ENCODE measurements at regions not wholly inside any gene's neighbourhood (a gene's known extent, or its start where the extent isn't known, plus 50 kb on each side); places are given as distances from the start of the nearest gene placed in this dataset.

DNA sequence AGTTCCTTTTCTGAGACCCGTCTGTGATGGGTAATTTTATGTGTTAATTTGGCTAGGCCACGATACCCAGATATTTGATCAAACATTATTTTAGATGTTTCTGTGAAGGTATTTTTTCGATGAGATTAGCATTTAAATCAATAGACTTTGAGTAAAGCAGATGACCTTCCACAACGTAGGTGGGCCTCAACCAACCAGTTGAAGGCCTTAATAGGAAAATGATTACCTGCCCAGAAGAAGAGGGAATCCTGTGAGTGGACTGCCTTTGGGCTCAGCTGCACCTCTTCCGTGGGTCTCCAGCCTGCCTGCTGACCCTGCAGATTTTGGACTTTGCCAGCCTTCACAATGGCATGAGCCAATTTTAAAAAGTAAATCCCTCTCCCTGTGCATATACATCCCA lies 61.6 kb upstream of the WSB1 start:
- no peaks in the 10 kb centered on the region for H3K36me3 ChIP-seq (ENCODE audit: control insufficient read depth, insufficient read depth, low read length)
- H3K27ac Mint-ChIP-seq = no peak overlapping the region

GRCh38 chr17:27233059-27233458 lies 60.9 kb upstream of the WSB1 start:
- no peaks in the 10 kb centered on the region for H3K9me3 Mint-ChIP-seq
- H3K27ac ChIP-seq (ENCODE audit: insufficient read depth, low read length, poor library complexity, severe bottlenecking) = no peak overlapping the region
- H3K36me3 Mint-ChIP-seq = no peaks in the 10 kb centered on the region
- H3K9me3 ChIP-seq (ENCODE audit: control insufficient read depth in 2 of 2, low read length in 2 of 2) = no peaks in the 10 kb centered on the region
- H3K27me3 Mint-ChIP-seq = peaks cover 5% of the 10 kb centered on the region
- DNase-seq (no peak), ATAC-seq (ENCODE audit: low read depth in 2 of 2) (no peak)
- no peak overlapping the region for H3K27ac Mint-ChIP-seq
- peaks cover 0 to 6% (median 2%) of the 10 kb centered on the region in 4 donors for H3K4me1 Mint-ChIP-seq
- H3K27me3 ChIP-seq (ENCODE audit: control insufficient read depth, insufficient read depth, low read length) = no peaks in the 10 kb centered on the region
- no peak overlapping the region for H3K4me3 Mint-ChIP-seq
- H3K4me1 ChIP-seq (ENCODE audit: control insufficient read depth, insufficient read depth, low read length, poor library complexity, severe bottlenecking) = no peaks in the 10 kb centered on the region
- H3K36me3 ChIP-seq (ENCODE audit: control insufficient read depth, insufficient read depth, low read length) = no peaks in the 10 kb centered on the region
- no peak overlapping the region for H3K4me3 ChIP-seq (ENCODE audit: low read depth, low read length)

More for the DNA sequence above, 61.6 kb upstream of the WSB1 start:
- no peak for DNase-seq
- Mint-ChIP-seq H3K27me3 (peaks cover 5% of the 10 kb centered on the region), H3K4me3 (no peak overlapping the region), H3K36me3 (no peaks in the 10 kb centered on the region), H3K4me1 (peaks cover 0 to 6% (median 2%) of the 10 kb centered on the region in 4 donors), H3K9me3 (no peaks in the 10 kb centered on the region)
- Histone ChIP-seq H3K9me3 (ENCODE audit: control insufficient read depth in 2 of 2, low read length in 2 of 2) (no peaks in the 10 kb centered on the region), H3K4me3 (ENCODE audit: low read depth, low read length) (no peak overlapping the region), H3K27me3 (ENCODE audit: control insufficient read depth, insufficient read depth, low read length) (no peaks in the 10 kb centered on the region), H3K4me1 (ENCODE audit: control insufficient read depth, insufficient read depth, low read length, poor library complexity, severe bottlenecking) (no peaks in the 10 kb centered on the region), H3K27ac (ENCODE audit: insufficient read depth, low read length, poor library complexity, severe bottlenecking) (no peak overlapping the region)
- no peak for ATAC-seq (ENCODE audit: low read depth in 2 of 2)

- no peaks in the 10 kb centered on the region for H3K36me3 ChIP-seq (ENCODE audit: control insufficient read depth, insufficient read depth, low read length)
- no peaks in the 10 kb centered on the region for H3K27me3 ChIP-seq (ENCODE audit: control insufficient read depth, insufficient read depth, low read length)
- H3K27ac Mint-ChIP-seq = no peak overlapping the region
- DNase-seq (no peak), ATAC-seq (ENCODE audit: low read depth in 2 of 2) (no peak)
- no peak overlapping the region for H3K4me3 Mint-ChIP-seq
- H3K27me3 Mint-ChIP-seq = peaks cover 5% of the 10 kb centered on the region
- no peak overlapping the region for H3K27ac ChIP-seq (ENCODE audit: insufficient read depth, low read length, poor library complexity, severe bottlenecking)
- H3K36me3 Mint-ChIP-seq = no peaks in the 10 kb centered on the region
- peaks cover 0 to 11% (median 3%) of the 10 kb centered on the region in 4 donors for H3K4me1 Mint-ChIP-seq
- H3K9me3 Mint-ChIP-seq = no peaks in the 10 kb centered on the region
- H3K4me3 ChIP-seq (ENCODE audit: low read depth, low read length) = no peak overlapping the region
- no peaks in the 10 kb centered on the region for H3K4me1 ChIP-seq (ENCODE audit: control insufficient read depth, insufficient read depth, low read length, poor library complexity, severe bottlenecking)
- H3K9me3 ChIP-seq (ENCODE audit: control insufficient read depth in 2 of 2, low read length in 2 of 2) = no peaks in the 10 kb centered on the region
These were observed 60.1 kb upstream of the WSB1 start for GRCh38 chr17:27233776-27234175.

DNA sequence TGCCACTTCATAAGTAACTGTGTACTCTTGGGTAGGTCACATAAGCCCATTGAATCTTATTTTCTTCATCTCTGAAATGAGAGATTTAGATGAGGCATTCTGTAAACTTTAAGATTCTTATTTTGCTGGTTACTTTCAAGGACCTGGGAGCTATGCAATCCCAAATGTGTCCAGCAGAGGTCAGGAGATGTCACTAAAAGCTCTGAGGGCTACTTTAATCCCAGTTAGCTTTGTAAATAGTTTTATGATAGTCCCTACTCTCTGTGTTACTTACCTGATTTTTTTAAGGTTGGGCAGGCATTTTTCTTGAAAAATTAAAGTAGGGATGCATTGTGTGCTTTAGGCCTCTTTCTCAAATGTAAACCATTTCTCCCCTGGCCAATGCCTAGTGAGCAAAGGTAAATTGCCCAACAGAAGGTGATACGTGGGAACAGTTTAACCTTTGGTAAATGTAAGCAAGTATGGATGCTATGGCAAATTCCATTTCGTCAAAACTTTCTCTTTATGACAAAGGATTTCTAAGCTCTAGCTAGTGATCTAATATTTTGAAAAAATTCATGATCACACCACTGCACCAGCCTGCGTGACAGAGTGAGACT lies 57.1 kb upstream of the WSB1 start:
- Mint-ChIP-seq H3K4me1 (peaks cover 0 to 22% (median 6%) of the 10 kb centered on the region in 4 donors), H3K27ac (no peak overlapping the region), H3K4me3 (no peak overlapping the region), H3K9me3 (no peaks in the 10 kb centered on the region), H3K36me3 (no peaks in the 10 kb centered on the region), H3K27me3 (peaks cover 5% of the 10 kb centered on the region)
- Histone ChIP-seq H3K9me3 (ENCODE audit: control insufficient read depth in 2 of 2, low read length in 2 of 2) (no peaks in the 10 kb centered on the region), H3K4me1 (ENCODE audit: control insufficient read depth, insufficient read depth, low read length, poor library complexity, severe bottlenecking) (no peaks in the 10 kb centered on the region), H3K4me3 (ENCODE audit: low read depth, low read length) (no peak overlapping the region), H3K27ac (ENCODE audit: insufficient read depth, low read length, poor library complexity, severe bottlenecking) (no peak overlapping the region), H3K36me3 (ENCODE audit: control insufficient read depth, insufficient read depth, low read length) (no peaks in the 10 kb centered on the region), H3K27me3 (ENCODE audit: control insufficient read depth, insufficient read depth, low read length) (no peaks in the 10 kb centered on the region)
- DNase-seq (peak; percentile 58 to 82 (median 69)), ATAC-seq (ENCODE audit: low read depth in 2 of 2) (peak; percentile 70 to 80)

- no peak overlapping the region for H3K4me3 Mint-ChIP-seq
- peaks cover 5% of the 10 kb centered on the region for H3K27me3 Mint-ChIP-seq
- peak overlapping the region in 1 of 3 donors; percentile 23 for H3K27ac Mint-ChIP-seq
These were observed 56.0 kb upstream of the WSB1 start for GRCh38 chr17:27237890-27238289.

GRCh38 chr17:27239046-27239445 lies 54.9 kb upstream of the WSB1 start:
- Histone ChIP-seq H3K27me3 (ENCODE audit: control insufficient read depth, insufficient read depth, low read length) (no peaks in the 10 kb centered on the region), H3K9me3 (ENCODE audit: control insufficient read depth in 2 of 2, low read length in 2 of 2) (no peaks in the 10 kb centered on the region), H3K27ac (ENCODE audit: insufficient read depth, low read length, poor library complexity, severe bottlenecking) (no peak overlapping the region), H3K4me3 (ENCODE audit: low read depth, low read length) (no peak overlapping the region), H3K4me1 (ENCODE audit: control insufficient read depth, insufficient read depth, low read length, poor library complexity, severe bottlenecking) (no peaks in the 10 kb centered on the region), H3K36me3 (ENCODE audit: control insufficient read depth, insufficient read depth, low read length) (no peaks in the 10 kb centered on the region)
- ATAC-seq (ENCODE audit: low read depth in 2 of 2) (no peak), DNase-seq (peak in 1 of 3 donors; percentile 45)
- Mint-ChIP-seq H3K27ac (peak overlapping the region in 1 of 3 donors; percentile 79), H3K9me3 (no peaks in the 10 kb centered on the region), H3K4me3 (no peak overlapping the region), H3K27me3 (no peaks in the 10 kb centered on the region), H3K36me3 (no peaks in the 10 kb centered on the region), H3K4me1 (peaks cover 0 to 22% (median 6%) of the 10 kb centered on the region in 4 donors)

More at GRCh38 chr17:27237890-27238289, 56.0 kb upstream of the WSB1 start:
- H3K9me3 ChIP-seq (ENCODE audit: control insufficient read depth in 2 of 2, low read length in 2 of 2) = no peaks in the 10 kb centered on the region
- DNase-seq (no peak), ATAC-seq (ENCODE audit: low read depth in 2 of 2) (no peak)
- Mint-ChIP-seq H3K9me3 (no peaks in the 10 kb centered on the region), H3K4me1 (peaks cover 0 to 22% (median 6%) of the 10 kb centered on the region in 4 donors), H3K36me3 (no peaks in the 10 kb centered on the region)
- H3K36me3 ChIP-seq (ENCODE audit: control insufficient read depth, insufficient read depth, low read length) = no peaks in the 10 kb centered on the region
- no peaks in the 10 kb centered on the region for H3K27me3 ChIP-seq (ENCODE audit: control insufficient read depth, insufficient read depth, low read length)
- H3K4me1 ChIP-seq (ENCODE audit: control insufficient read depth, insufficient read depth, low read length, poor library complexity, severe bottlenecking) = no peaks in the 10 kb centered on the region
- H3K4me3 ChIP-seq (ENCODE audit: low read depth, low read length) = no peak overlapping the region
- H3K27ac ChIP-seq (ENCODE audit: insufficient read depth, low read length, poor library complexity, severe bottlenecking) = no peak overlapping the region

DNA sequence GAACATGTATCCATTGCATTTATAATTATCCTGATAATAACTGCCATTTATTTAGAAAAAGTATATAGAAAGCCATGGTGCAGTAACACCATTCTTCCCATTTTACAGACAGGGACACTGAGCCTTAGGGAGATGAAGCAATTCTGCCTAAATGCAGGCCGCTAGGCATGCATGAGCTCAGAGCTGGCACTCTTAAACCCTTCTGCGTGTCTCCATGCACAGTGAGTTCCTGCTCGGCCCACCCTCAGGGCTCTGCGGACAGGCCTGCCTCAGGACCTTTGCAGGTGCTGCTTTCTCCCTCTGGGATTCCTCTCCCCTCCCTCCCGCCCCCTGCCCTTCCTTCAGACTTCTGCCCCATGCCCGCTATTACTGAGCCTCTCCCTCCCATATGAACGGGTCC lies 54.3 kb upstream of the WSB1 start:
- Mint-ChIP-seq H3K4me1 (peaks cover 0 to 22% (median 6%) of the 10 kb centered on the region in 4 donors), H3K36me3 (no peaks in the 10 kb centered on the region), H3K27me3 (no peaks in the 10 kb centered on the region), H3K4me3 (no peak overlapping the region), H3K9me3 (no peaks in the 10 kb centered on the region), H3K27ac (no peak overlapping the region)
- no peaks in the 10 kb centered on the region for H3K9me3 ChIP-seq (ENCODE audit: control insufficient read depth in 2 of 2, low read length in 2 of 2)
- H3K4me3 ChIP-seq (ENCODE audit: low read depth, low read length) = no peak overlapping the region
- H3K4me1 ChIP-seq (ENCODE audit: control insufficient read depth, insufficient read depth, low read length, poor library complexity, severe bottlenecking) = no peaks in the 10 kb centered on the region
- ATAC-seq (ENCODE audit: low read depth in 2 of 2) = no peak
- no peak for DNase-seq
- H3K27me3 ChIP-seq (ENCODE audit: control insufficient read depth, insufficient read depth, low read length) = no peaks in the 10 kb centered on the region
- no peaks in the 10 kb centered on the region for H3K36me3 ChIP-seq (ENCODE audit: control insufficient read depth, insufficient read depth, low read length)
- H3K27ac ChIP-seq (ENCODE audit: insufficient read depth, low read length, poor library complexity, severe bottlenecking) = no peak overlapping the region

DNA sequence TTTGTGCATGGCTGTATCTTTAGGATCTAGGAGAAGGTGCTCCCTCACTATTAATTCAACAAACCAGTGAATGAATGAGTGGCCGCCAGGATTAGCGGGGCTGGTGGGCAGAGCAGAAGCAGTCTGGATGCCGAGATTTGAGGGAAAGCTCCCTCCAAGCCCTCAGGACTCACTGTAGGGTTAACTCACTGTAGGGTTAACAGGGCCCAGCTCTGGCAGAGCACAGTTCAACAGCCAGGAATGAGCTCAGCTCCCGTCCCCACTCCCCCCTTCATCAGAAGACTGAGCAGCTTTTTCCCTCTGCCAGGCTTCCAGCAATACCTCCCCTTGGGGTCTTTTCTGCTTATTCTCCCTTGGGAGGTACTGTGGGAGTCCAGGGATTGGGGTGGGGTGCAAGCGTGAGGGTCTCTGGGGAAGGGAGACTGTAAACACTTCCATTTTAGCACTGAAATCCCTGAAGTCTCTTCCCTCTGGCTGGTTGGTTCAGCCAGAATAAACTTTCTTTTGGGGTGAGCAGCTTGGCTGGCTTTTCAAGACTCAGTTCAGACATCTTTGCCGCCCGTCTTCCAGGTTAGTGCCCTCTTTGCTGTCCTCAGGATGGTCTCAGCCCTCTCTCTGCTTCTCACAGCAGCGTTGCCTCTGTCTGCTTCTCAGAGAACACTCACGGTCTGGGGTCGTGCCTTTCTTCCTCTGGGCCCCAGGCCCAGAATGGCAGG lies 53.7 kb upstream of the WSB1 start:
- no peak for ATAC-seq (ENCODE audit: low read depth in 2 of 2)
- no peaks in the 10 kb centered on the region for H3K27me3 Mint-ChIP-seq
- H3K27me3 ChIP-seq (ENCODE audit: control insufficient read depth, insufficient read depth, low read length) = no peaks in the 10 kb centered on the region
- H3K4me1 Mint-ChIP-seq = peaks cover 0 to 22% (median 8%) of the 10 kb centered on the region in 4 donors
- no peaks in the 10 kb centered on the region for H3K36me3 ChIP-seq (ENCODE audit: control insufficient read depth, insufficient read depth, low read length)
- no peaks in the 10 kb centered on the region for H3K36me3 Mint-ChIP-seq
- H3K27ac ChIP-seq (ENCODE audit: insufficient read depth, low read length, poor library complexity, severe bottlenecking) = no peak overlapping the region
- H3K4me1 ChIP-seq (ENCODE audit: control insufficient read depth, insufficient read depth, low read length, poor library complexity, severe bottlenecking) = no peaks in the 10 kb centered on the region
- H3K9me3 ChIP-seq (ENCODE audit: control insufficient read depth in 2 of 2, low read length in 2 of 2) = no peaks in the 10 kb centered on the region
- no peak overlapping the region for H3K4me3 ChIP-seq (ENCODE audit: low read depth, low read length)
- H3K4me3 Mint-ChIP-seq = no peak overlapping the region
- H3K27ac Mint-ChIP-seq = peak overlapping the region in 1 of 3 donors; percentile 31
- no peaks in the 10 kb centered on the region for H3K9me3 Mint-ChIP-seq
- no peak for DNase-seq

Measured in CD4-positive, CD25-positive, alpha-beta regulatory T cell (primary cell).